Cardiac muscle cell (in vitro differentiated cells and primary cell): ENCODE measurements at regions not wholly inside any gene's neighbourhood (a gene's known extent, or its start where the extent isn't known, plus 50 kb on each side); places are given as distances from the start of the nearest gene placed in this dataset.

Experiments
- DNase-seq, 2 donors: peaks; one replicate each; pipeline versions ENCODE4 v3.0.0 to v3.0.0-alpha.2; 2010 to 2017; ENCODE audit warnings: low read depth in 1 of 2, low spot score in 1 of 2
- H3K27ac ChIP-seq: fragments of 200-600 bp; sonication (generic); 2 replicates; pipeline ENCODE4 v1.5.1; 2016
- H3K27me3 ChIP-seq: fragments of 200-600 bp; sonication (generic); 2 replicates; pipeline ENCODE4 v1.6.0; 2016; ENCODE audit warnings: control low read depth
- H3K36me3 ChIP-seq: fragments of 200-600 bp; sonication (generic); 2 replicates; pipeline ENCODE4 v1.5.1; 2016; ENCODE audit warnings: control low read depth
- H3K4me1 ChIP-seq: fragments of 200-600 bp; sonication (generic); 2 replicates; pipeline ENCODE4 v1.8.1; 2017; ENCODE audit warnings: low read depth, mild to moderate bottlenecking, mixed run types
- H3K4me3 ChIP-seq: fragments of 200-600 bp; sonication (generic); 2 replicates; pipeline ENCODE4 v1.5.1; 2016; ENCODE audit warnings: mild to moderate bottlenecking
- H3K9me3 ChIP-seq: fragments of 200-600 bp; sonication (generic); 2 replicates; pipeline ENCODE4 v1.5.1; 2017; ENCODE audit warnings: low read depth, mild to moderate bottlenecking, control low read depth
- TF ChIP-seq, protein P1 (sequence below): IDR thresholded peaks from 2 replicates; pipeline ENCODE4 v1.5.1; 2012; ENCODE audit warnings: low read depth, mild to moderate bottlenecking, low read length

DNA sequence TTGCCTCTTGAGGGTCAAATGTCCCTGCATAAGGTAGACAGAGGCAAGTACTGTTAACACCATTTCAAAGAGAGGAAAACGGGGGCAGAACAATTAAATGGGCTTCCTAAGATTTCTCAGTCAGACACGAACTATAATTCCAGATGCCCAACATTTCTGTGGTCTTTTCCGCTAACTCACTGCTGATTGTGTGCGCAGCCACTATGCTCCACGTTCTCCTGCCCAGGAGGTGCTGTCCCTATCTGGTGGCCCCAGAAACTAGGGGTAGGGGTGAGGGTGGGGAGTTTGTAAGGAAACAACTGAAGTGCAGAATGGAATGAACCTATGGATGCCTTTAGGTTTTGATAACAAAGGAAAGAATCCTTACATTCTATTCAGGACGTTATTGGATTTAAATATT is 86.1 kb upstream of the BACH2 start:
- Histone ChIP-seq H3K27me3 (no peaks in the 10 kb centered on the region), H3K36me3 (no peaks in the 10 kb centered on the region), H3K4me3 (no peak overlapping the region), H3K4me1 (peaks cover 43% of the 10 kb centered on the region), H3K27ac (no peak overlapping the region), H3K9me3 (no peaks in the 10 kb centered on the region)
- no peak for DNase-seq
- TF ChIP-seq, protein P1, sequence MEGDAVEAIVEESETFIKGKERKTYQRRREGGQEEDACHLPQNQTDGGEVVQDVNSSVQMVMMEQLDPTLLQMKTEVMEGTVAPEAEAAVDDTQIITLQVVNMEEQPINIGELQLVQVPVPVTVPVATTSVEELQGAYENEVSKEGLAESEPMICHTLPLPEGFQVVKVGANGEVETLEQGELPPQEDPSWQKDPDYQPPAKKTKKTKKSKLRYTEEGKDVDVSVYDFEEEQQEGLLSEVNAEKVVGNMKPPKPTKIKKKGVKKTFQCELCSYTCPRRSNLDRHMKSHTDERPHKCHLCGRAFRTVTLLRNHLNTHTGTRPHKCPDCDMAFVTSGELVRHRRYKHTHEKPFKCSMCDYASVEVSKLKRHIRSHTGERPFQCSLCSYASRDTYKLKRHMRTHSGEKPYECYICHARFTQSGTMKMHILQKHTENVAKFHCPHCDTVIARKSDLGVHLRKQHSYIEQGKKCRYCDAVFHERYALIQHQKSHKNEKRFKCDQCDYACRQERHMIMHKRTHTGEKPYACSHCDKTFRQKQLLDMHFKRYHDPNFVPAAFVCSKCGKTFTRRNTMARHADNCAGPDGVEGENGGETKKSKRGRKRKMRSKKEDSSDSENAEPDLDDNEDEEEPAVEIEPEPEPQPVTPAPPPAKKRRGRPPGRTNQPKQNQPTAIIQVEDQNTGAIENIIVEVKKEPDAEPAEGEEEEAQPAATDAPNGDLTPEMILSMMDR: no peak

DNA sequence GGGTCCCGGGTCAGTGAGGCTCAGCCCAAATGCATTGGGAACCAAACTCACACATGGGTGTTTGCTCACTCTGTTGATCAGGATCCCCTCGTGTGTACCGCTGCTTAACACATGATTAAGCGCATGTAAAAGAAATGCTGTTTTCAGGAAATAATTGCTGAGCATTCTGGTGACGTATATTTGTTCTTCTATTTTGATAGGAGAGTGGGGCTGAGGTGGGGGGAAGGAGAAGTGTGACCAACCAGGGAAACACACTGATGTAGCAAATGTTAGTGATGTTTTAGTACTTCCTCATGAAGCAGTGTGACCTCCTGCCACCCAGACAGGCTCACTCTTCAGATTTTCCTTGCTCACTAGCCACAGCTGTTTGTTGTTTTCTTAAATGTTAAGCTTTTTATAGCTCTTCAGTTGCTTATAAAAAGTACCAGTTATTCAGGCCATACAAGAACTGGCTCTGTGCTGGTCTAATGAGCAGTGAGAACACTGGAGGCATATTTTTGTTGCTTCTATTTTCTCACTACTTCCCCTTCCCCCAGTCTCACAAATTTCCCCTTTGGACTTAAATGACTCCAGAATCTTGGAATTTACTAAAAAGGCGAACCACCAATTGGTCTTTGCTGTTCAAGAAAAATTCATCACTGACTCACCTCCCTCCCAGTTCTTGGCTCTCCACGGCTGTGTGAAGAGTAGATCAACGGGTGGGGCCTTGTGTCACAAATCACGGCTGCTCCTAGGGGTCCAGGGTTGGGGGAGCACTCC is 79.2 kb upstream of the BACH2 start:
- H3K27ac ChIP-seq: no peak overlapping the region

DNA sequence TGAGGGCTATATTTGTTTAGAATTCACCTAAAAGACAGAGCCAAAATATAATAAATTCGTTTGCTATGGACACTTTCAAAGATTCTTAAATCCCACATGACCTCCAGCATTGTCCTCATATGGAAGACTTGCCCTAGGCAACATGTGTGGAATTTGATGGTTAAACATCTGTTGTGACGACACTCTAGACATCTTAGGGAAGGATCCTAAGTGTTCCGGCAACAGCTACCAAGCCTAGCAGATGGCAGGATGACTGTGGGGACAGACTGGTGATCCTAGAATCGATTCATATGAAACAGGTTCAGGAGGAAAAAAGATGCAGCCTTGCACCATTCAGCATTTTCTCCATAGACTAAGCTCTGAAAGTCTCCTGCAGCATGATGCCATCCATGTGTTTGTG is 77.6 kb upstream of the BACH2 start:
- no peak overlapping the region for H3K4me3 ChIP-seq
- DNase-seq: no peak
- TF ChIP-seq, protein P1: no peak
- H3K4me1 ChIP-seq: no peaks in the 10 kb centered on the region
- no peaks in the 10 kb centered on the region for H3K9me3 ChIP-seq
- no peaks in the 10 kb centered on the region for H3K27me3 ChIP-seq
- no peak overlapping the region for H3K27ac ChIP-seq
- no peaks in the 10 kb centered on the region for H3K36me3 ChIP-seq

More for the DNA sequence above, 79.2 kb upstream of the BACH2 start:
- TF ChIP-seq, protein P1: no peak
- DNase-seq: peak in 1 of 2 donors; percentile 42
- Histone ChIP-seq H3K4me3 (no peak overlapping the region), H3K27me3 (no peaks in the 10 kb centered on the region), H3K9me3 (no peaks in the 10 kb centered on the region), H3K4me1 (peaks cover 8% of the 10 kb centered on the region), H3K36me3 (no peaks in the 10 kb centered on the region)

DNA sequence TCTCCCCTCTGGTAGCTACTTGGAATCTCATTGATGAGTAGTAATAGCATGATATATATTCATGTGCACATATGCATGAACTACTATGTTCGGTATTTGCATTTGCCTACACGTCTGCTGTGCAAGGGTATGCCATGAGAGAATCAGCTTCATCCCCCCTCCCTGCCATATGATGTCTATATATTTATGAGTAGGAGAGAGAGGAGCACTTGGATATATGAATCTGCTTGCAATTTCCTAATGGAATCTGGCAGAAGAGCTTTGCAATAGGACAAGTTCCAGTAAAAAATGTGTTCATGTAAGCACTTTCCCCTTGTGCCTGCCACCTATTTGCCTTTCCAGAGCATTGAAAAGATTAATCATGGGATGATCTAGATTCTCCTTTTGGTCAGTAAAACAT is 76.2 kb upstream of the BACH2 start:
- H3K27ac ChIP-seq: no peak overlapping the region
- H3K4me1 ChIP-seq: peaks cover 6% of the 10 kb centered on the region
- no peak overlapping the region for H3K4me3 ChIP-seq
- no peaks in the 10 kb centered on the region for H3K27me3 ChIP-seq
- no peak for DNase-seq
- no peaks in the 10 kb centered on the region for H3K9me3 ChIP-seq
- no peaks in the 10 kb centered on the region for H3K36me3 ChIP-seq
- TF ChIP-seq, protein P1: no peak

DNA sequence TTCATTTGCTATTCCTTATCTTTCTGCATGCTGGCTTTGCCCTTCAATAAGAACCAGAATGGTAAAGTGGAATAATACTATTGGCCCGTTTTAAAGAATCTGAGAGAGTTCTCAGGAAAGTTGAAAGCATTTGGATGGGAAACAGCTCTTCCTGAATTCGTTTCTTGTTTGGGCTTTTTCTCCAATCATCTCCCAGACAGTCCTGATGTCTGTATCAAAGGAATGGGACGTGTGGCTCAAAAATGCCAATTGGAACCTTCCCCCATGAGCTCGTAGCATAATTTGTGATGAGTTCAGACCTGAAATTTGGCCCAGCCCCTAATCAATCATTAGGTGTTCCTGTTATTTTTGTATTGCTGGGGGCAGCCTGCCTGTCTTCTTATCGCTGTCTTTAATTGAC is 75.8 kb upstream of the BACH2 start:
- no peak for DNase-seq
- H3K4me3 ChIP-seq: no peak overlapping the region
- TF ChIP-seq, protein P1: no peak
- no peak overlapping the region for H3K27ac ChIP-seq
- no peaks in the 10 kb centered on the region for H3K36me3 ChIP-seq
- no peaks in the 10 kb centered on the region for H3K27me3 ChIP-seq
- H3K4me1 ChIP-seq: peaks cover 6% of the 10 kb centered on the region
- H3K9me3 ChIP-seq: no peaks in the 10 kb centered on the region
